Eye (tissue), 1 donor: ENCODE measurements at regions not wholly inside any gene's neighbourhood (a gene's known extent, or its start where the extent isn't known, plus 50 kb on each side); places are given as distances from the start of the nearest gene placed in this dataset.

Experiments used
- DNase-seq: peaks from one replicate; pipeline ENCODE4 v3.0.0-alpha.2; 2015

DNA sequence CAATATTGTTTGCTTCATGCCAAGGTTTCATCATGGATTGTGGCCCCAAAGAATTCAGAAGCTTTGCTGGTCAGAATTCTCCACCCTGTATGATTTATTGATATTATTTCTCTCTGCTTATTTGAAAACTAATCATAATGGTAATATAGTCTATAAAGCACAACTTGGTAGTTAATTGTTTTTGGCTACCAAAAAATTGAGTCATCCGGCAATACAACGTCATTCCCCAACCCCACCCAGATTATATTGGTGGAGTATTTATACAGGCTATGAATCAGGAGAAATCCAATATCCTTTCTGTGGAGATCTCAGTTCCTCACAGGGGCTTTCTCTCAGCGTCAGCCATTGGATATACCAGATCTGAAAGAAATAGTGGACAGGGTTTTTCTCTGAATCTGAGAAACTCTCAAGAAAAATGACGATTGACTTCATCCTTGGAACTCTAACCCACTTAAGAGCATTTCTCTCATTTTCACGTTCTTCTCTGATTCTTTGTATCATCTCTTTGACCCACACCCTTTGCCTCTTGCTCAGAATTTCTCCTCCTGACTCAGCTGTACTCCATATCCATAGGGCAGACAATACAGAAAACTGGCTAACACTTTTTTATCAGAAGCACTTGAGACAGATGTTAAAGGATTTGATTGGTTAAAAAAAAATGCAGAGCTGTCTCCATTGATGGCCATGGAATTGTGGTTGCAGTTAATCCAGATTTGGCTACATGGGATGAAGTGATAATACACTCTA lies 1055.8 kb upstream of the CADM2 start:
- no peak for DNase-seq

DNA sequence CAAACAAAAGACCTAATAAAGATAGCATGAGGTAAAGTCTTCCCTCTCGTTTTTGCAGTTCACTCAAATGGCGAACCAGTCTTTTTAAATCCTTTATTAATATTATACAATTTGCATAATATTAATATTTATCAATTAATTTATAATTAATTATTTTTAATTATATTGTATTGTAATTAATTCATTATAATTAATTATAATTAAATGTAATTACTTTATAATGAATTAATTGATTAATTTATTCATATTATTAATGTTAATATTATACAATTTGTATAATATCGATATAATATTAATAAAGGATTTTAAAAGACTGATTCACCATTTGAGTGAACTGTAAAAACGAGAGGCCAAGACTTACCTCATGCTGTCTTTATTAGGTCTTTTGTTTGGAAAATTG lies 1045.4 kb upstream of the CADM2 start:
- no peak for DNase-seq

DNA sequence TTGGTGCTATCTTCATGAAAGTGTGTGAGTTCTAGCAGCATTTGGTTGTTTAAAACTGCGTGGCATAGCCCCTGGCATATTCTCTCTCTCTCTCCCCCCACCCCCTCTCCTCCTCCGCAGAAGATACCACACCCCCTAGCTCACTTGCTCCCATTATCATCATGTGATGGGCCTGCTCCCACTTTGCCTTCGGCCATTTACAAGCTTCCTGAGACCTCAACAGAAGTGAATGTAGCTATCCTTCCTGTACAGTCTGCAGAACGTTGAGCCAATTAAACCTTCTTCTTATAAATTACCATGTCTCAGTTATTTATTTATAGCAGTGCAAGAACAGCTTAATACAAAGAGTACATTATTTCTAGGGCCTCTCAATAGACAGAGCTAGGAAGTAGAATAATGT lies 1032.5 kb upstream of the CADM2 start:
- DNase-seq: no peak

DNA sequence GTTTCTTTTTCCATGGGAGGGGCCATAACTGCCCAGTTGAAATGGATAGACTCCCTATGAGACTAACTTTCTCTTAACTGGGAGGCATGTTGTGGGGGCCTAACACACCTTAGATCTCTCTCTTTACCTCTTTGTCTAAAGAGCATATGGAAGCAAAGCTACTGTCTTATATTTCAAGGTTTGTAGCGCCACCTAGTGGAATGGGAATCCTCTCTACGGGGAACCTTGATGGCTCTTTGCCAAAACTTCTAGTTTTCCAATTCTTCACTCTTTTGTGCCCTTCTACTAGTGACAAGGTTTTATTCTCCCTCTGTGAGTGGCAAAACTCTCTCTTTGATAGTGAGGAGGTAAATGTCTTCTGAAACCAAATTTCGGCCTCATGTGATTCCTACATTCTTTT lies 1030.4 kb upstream of the CADM2 start:
- no peak for DNase-seq

DNA sequence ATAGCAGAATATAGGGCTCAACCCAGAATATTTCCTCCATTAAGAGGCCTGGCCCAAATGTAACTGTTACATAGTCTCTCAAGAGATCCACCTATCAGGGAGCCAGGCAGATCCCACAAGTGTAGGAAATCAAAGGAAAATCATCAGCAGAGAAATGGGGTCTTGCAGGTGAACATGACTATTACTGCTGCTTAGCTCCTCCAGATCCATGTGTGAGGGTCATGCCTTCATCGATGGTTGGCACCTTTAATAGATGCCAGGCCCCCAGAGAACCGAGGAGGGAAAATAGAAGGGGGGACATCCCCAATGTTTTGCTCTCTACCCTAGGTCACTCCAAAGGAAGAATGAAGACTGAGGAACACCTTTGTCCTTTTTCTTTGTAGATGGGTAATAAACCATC lies 1029.9 kb upstream of the CADM2 start:
- DNase-seq: no peak

DNA sequence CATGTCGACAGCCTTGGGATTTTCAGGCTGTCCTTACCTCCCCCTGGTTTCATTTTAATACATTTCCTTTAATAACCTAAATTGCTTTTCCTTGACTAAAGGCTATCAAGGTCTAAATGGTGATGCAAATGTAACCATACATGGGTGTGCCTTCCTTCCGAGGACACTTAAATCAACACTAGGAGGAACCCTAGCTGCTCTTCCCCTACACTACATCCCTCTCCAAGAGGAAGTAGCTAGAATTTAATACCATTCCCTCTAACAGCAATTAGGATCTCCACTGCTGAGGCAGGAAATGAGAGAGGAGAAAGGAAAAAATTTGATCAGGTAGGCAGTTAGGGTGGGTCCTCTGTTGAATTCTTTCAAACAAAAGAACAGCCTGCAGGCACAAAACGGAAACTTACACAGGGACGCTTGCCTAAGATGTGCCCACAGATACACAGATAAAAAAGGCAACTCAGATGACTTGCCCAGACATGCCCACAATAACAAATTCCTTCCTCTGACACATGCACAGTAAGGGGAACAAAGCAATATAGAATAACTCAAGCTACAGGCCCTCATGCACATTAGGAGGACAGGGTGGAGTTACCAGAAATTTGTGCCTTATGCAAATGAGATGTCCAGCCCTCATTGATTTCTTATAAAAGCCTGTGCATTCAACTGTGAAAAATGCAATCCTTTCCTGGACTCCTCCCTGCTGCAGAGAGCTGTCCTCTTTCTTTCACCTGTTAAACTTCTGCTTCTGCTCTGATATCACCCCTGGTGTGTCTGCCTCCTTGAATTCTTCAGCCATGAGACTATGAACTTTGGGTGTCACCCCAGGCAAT lies 1024.4 kb upstream of the CADM2 start:
- no peak for DNase-seq

DNA sequence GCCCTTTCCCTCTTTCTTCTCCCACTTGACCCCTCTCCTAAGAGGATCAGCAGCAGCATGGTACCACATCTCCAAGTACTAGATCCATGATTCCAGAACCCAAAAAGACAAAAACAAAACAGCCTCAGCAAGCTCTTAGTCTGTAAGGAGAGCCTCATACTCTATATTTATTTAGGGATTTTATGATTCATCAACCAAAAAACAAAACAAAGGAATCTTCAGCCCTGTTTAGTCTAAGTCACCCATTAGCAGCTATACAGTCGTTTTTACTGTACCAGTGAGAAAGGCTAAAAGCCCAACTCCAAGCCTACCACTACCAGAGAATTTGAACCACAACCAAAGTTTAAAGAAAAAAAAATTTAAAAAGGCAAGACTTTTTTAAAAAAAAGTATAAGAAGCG lies 1020.3 kb upstream of the CADM2 start:
- DNase-seq: no peak

DNA sequence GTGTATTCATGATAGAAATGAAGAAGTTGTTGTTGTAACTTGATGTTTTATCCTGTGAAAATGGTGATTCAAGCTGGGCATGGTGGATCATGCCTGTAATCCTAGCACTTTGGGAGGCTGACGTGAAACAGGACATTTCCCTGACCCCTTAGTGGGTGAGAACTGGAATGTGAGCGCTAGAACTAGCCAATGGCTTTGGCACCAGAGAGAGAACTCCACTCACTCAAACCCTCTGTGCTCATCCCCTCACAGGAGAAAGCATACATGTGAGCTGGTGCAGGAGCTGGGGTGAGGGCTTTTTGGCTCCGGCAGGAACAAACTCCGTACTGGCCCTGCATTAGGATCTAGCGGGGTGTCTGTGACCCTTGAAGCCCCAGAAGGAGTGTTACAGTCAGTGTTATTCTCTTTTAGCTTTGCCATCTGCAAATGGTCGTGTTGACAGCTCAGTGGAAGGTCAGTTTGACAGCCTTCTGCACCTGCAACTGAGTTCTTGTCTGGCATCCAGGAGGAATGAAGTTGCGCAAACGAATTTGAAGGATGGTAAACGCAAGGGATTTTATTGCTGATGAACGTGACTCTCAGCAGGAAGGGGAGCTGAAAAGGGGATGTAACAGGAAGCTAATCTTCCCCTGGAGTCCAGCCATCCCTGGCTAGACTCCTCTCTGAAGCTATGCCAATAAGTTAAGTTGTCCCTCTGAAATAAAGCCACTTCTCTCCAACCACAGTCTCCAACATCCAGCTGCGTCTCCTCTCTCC lies 1016.6 kb upstream of the CADM2 start:
- DNase-seq: no peak

DNA sequence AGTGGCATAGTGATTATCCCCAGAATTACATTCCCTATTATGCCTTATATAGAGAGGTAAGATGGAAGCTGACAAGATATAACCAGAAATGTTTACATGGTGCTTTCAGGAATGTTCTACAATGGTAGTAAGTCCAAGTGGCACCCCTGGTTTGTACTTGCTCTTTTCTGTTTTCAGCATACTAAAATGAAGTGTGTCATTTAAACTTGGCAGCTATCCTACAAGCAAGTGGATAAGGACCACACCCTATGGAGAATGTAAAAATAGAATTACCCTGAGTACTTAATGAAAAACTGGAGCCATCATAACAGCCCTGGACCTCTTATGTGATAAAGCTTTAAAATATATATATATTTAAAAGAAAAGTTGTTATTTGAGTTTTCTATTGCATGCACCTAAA lies 1012.7 kb upstream of the CADM2 start:
- DNase-seq: no peak

DNA sequence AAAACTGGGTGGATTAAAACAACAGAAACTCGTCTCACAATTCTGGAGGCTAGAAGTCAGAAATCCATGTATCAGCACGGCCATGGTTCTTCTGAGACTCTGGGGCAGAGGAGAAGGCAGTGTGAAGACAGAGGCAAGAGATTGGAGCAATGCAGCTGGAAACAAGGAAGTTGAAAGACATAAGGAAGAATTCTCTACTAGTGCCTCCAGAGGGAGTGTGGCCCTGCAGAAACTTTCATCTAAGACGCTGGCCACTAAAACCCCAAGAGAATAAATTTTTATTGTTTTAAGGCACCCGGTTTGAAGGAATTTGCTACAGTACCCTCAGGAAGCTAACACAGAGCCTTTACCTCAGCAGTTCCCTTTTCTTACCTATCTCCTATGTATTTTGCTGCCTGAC lies 1012.2 kb upstream of the CADM2 start:
- DNase-seq: no peak

DNA sequence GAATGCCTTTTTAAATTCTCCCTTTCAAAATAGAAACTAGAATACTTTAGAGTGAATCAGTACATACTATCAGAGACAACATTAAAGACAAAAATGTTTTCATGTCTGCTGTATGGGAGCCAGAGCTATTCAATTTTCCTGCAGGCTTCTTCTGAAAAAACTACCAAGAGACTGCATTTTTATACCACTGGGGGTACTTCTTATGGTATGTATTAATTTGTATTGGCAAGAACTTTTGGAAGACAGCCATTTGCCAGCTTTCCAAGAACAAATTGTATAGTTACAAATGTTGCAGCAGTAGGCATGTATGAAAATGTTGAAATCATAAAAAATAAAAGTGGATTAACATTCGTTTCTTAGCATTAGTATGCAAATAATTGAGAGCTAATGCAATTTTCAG lies 1010.0 kb upstream of the CADM2 start:
- no peak for DNase-seq

DNA sequence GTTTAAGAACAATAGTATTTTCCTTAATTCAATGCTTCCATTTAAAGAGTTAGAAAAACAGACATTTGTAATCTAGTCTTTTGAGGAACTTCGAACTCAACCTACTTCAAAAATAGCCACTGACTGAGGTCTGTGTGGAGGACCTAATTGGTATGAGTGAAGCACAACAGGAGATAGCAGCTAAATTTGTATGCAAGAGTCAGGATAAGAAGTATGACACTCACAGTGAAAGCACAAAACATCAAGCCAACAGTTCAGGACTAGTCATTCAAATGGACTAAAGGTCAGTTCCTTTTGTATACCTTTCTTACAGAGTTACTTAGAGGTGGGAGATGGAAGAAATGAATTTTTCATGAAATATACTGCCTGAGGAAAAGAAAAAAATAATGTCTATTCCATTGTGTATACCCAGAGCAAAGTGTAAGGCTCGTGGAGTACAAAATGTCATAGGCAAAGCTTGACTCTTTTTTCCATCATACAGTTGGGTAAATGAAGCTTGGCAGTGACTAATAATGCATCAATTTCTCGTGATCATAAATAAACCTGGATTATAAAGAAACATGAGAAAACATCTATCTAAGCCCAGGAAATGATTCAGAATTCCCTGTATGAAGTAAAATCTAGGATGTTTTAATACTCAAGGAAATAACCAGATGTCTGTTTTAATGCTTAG lies 1005.2 kb upstream of the CADM2 start:
- peak; percentile 3 for DNase-seq

DNA sequence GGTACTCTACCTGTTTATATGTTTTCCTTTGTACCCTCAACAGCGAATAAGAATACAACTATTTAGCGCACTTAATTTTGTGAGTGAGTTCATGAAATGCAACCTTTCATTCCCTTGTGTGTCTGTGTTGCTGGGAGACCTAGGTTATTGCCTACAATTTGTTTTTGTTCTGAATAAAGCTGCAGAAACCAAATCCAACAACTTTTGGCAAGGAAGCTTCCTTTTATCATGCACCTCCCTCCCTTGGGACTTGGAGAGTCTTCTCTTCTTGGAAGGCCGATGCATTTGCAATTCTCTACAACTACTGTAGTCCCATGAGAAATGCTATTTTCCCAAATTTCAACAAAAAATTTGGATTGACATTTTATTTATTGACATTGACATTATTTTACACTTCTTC lies 1002.4 kb upstream of the CADM2 start:
- DNase-seq: no peak

DNA sequence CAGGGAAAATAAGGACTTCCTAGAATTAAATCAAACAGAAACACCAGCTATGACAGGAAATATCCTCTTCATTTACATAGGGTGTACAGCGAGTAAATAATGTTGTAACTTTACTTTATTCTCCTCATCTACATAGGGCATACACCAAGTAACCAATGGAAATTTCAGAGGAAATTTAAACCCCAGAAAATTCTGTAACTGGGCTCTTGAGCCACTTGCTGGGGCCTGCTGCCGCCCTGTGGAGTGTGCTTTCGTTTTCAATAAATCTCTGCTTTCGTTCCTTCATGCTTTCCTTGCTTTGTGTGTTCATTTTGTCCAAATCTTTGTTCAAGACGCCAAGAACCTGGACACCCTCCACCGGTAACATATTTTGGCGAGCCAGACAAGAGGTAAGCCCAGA lies 990.4 kb upstream of the CADM2 start:
- no peak for DNase-seq

DNA sequence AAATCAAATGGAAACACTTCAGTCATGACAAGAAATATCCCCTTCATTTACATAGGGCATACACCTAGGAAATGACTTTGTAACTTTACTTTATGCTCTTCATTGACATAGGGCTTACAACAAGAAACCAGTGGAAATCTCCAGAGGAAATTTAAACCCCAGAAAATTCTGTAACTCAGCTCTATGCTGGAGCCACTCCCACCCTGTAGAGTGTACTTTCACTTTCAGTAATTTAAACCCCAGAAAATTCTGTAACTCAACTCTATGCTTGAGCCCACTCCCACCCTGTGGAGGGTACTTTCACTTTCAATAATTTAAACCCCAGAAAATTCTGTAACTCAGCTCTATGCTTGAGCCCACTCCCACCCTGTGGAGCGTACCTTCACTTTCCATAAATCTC lies 987.1 kb upstream of the CADM2 start:
- no peak for DNase-seq

DNA sequence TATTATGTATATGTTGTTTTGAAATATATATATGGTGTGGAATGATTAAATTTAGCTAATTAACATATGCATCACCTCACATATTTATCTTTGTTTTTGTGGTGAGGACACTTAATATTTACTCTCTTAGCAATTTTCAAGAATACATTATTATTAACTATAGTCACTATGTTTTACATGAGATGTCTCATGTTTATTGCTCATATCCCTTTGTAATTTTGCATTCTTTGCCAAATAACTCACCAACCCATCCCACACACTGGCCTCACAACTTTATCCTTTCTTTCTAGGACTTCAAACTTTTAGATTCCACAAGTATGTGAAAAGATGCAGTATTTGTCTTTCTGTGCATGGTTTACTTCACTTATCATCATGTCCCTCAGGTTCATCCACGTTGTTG lies 950.2 kb upstream of the CADM2 start:
- DNase-seq: no peak

DNA sequence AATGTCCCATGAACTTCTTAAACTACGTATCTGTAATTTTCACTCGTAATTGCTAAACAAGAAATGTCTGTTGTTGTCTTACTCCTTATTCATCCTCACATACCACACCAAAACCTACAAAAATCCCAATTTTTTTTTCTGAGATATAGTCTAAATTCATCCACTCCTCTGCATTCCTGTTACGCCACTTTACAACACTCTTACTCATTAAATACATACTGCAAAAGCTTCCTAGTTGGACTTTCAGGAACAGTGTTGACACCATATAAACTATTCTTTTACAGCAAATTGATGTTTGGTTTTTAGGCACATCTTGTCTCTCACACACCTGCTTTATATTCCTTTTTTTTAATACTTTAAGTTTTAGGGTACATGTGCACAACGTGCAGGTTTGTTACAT lies 934.9 kb upstream of the CADM2 start:
- DNase-seq: no peak

DNA sequence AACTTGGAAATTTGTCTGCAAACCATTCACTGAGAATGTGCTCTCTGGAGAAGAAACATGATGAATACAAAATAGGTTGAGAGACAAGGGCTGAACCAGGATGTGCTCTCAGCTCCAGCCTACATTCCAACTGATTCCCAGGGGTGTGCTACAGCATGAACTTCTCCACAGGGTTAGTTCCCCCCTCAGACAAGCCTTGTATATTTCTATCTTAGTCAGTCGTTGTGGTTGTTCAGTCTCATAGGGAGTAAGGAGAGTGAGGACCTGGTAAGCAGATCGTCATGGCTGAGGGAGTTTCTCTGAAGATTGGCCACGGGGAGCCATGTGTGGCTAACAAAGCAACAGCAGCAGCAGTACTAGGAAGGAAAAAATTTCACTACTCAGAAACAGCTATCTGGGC lies 919.7 kb upstream of the CADM2 start:
- DNase-seq: peak; percentile 8

DNA sequence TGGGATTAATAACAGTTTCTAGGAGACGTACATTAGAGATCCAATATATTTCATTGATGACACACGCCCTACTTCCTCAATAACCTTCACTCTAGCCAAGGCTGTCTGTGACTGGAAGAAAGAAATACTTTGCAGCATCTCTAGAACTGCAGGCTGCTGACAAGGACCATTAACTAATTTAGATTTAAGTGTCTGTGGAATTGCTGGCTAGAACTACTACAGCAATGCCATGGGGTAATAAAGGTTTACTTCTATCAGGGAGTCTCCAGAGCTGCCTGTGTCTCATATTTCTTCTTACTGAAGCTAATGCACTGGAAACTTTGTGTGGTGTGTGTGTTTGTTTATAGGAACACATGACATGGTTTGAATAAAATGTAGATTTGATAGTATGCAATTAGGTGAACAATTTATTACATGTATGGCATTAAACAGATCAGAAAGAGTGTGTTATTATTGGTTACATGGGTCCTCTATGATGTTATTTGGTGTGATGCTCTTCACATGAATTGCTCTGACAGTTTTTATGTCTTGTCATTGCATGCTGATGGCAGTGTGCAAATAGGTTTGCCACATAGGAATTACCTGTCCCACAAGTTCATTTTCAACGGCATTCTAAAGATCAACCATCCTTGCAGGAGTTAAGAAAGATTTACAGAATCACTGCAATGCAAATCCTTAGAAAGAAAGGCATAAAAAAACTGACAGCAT lies 916.2 kb upstream of the CADM2 start:
- peak; percentile 57 for DNase-seq

DNA sequence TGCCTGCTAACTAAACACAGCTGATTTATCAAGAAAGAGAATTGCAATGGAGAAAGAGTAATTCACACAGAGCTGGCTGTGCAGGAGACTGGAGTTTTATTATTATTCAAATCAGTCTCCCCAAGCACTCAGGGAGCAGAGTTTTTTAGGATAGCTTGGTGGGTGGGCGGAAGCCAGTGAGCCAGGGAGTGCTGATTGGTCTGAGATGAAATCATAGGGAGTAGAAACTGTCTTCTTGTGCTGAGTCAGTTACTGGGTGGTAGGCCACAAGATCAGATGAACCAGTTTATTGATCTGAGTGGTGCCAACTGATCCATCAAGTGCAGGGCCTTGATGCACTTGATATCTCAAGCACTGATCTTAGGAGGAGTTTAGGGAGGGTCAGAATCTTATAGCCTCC lies 891.9 kb upstream of the CADM2 start:
- no peak for DNase-seq

DNA sequence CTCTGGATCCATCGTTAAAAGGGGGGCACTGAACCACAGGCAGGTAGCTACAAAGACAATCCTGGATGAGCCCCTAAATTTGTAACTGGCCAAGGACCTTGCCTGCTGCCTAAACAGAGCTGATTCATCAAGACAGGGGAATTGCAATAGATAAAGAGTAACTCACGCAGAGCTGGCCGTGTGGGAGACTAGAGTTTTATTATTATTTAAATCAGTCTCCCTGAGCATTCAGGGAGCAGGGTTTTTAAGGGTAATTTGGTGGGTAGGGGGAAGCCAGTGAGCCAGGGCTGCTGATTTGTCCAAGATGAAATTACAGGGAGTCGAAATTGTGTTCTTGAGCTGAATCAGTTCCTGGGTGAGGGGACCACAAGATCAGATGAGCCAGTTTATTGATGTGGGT lies 885.1 kb upstream of the CADM2 start:
- no peak for DNase-seq

DNA sequence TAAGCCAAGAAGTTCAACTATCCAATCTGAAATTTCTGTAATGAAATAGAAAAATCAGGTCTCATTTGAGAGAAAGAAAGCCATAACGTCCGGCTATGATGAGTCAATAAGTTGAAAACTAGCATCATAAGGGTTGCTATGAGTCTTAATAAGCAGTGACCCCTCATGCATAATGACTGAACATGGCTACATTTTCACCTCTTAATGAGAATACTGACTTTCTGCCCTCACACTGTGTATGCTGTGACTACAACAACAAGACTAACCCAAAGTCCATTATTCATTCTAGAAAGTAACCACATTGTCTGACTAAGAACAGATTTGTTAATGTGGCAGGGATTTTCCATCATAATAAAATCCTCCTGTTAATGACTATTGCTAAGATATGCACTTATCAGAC lies 884.0 kb upstream of the CADM2 start:
- no peak for DNase-seq

DNA sequence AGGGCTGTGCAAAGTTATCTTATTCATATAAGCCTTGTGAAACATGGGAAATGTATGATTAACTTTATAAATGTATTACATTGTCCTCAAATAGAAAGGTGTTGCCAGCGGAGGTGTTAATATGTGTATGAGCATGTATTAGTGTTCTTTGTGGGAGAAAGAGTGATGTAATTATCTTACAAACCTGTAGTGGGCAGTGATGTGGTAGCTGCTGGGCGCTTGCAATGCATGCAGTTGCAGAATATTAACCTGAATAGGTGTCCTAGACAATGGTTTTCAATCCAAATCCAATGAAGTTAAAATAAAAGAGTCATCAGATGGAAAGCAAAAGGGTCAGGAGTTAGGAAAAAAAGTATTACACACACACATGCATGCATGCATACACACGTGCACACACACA lies 881.3 kb upstream of the CADM2 start:
- DNase-seq: no peak
